GM23338 (cell line): ENCODE measurements at regions not wholly inside any gene's neighbourhood (a gene's known extent, or its start where the extent isn't known, plus 50 kb on each side); places are given as distances from the start of the nearest gene placed in this dataset.
A peak's percentile ranks its signal among the peaks of the same experiment; 100 is the strongest.

ENCODE experiments used
- ATAC-seq: fragments of 200-7000 bp; cut with Tn5 transposase; 3 replicates; pipeline ENCODE4 v1.9.1; 2020
- DNase-seq: peaks from one replicate; pipeline ENCODE4 v3.0.0-alpha.2; 2015; ENCODE audit warnings: low spot score
- H2AFZ ChIP-seq: fragments of 200-600 bp; sonication (generic); 2 replicates; pipeline ENCODE4 v1.8.0; 2016; ENCODE audit warnings: antibody characterized with exemption, mild to moderate bottlenecking, moderate library complexity
- H3F3A ChIP-seq: fragments of 200-600 bp; sonication (generic); replicated peaks from 2 replicates; pipeline ENCODE4 v1.8.0; 2017; ENCODE audit warnings: antibody characterized with exemption, mixed run types, low read depth
- H3K27ac ChIP-seq: fragments of 200-600 bp; sonication (generic); 2 replicates; pipeline ENCODE4 v1.6.1; 2016; ENCODE audit warnings: low read depth
- H3K27me3 ChIP-seq: fragments of 200-600 bp; sonication (generic); 2 replicates; pipeline ENCODE4 v1.8.0; 2016; ENCODE audit warnings: mild to moderate bottlenecking, mixed run types, moderate library complexity; ENCODE audit not compliant: insufficient read depth
- H3K36me3 ChIP-seq: fragments of 200-600 bp; sonication (generic); 2 replicates; pipeline ENCODE4 v1.8.0; 2016; ENCODE audit warnings: mild to moderate bottlenecking; ENCODE audit not compliant: insufficient read depth
- H3K4me1 ChIP-seq: fragments of 200-600 bp; sonication (generic); 2 replicates; pipeline ENCODE4 v1.8.0; 2016; ENCODE audit warnings: mild to moderate bottlenecking, moderate library complexity; ENCODE audit not compliant: insufficient read depth
- H3K4me2 ChIP-seq: fragments of 200-600 bp; sonication (generic); 2 replicates; pipeline ENCODE4 v1.7.1; 2017; ENCODE audit warnings: mixed run types
- H3K4me3 ChIP-seq: fragments of 200-600 bp; sonication (generic); 2 replicates; pipeline ENCODE4 v1.6.1; 2016; ENCODE audit warnings: mixed run types
- H3K79me2 ChIP-seq: fragments of 200-600 bp; sonication (generic); replicated peaks from 2 replicates; pipeline ENCODE4 v1.8.0; 2017; ENCODE audit warnings: mild to moderate bottlenecking; ENCODE audit not compliant: insufficient read depth
- H3K9me2 ChIP-seq: fragments of 200-600 bp; sonication (generic); 2 replicates; pipeline ENCODE4 v1.8.0; 2017; ENCODE audit not compliant: insufficient read depth
- H4K20me1 ChIP-seq: fragments of 200-600 bp; sonication (generic); replicated peaks from 2 replicates; pipeline ENCODE4 v1.8.0; 2017; ENCODE audit warnings: mild to moderate bottlenecking; ENCODE audit not compliant: insufficient read depth
- H3K27ac Mint-ChIP-seq: 2 replicates; pipeline ENCODE4 v1.8.0; 2020; ENCODE audit warnings: inconsistent platforms, mild to moderate bottlenecking, moderate library complexity, mixed read lengths
- H3K27me3 Mint-ChIP-seq: 3 replicates; pipeline ENCODE4 v1.8.0; 2022; ENCODE audit warnings: low read depth, mild to moderate bottlenecking, moderate library complexity, mixed read lengths, inconsistent platforms; ENCODE audit not compliant: insufficient read depth, poor library complexity
- H3K36me3 Mint-ChIP-seq: 3 replicates; pipeline ENCODE4 v1.8.0; 2021; ENCODE audit warnings: low read depth, mild to moderate bottlenecking, inconsistent platforms, moderate library complexity, mixed read lengths
- H3K4me1 Mint-ChIP-seq: 3 replicates; pipeline ENCODE4 v1.8.0; 2020; ENCODE audit warnings: mild to moderate bottlenecking, inconsistent platforms, mixed read lengths
- H3K4me3 Mint-ChIP-seq: 3 replicates; pipeline ENCODE4 v1.8.0; 2021; ENCODE audit warnings: moderate library complexity, mild to moderate bottlenecking, inconsistent platforms, mixed read lengths
- H3K9me3 Mint-ChIP-seq: 3 replicates; pipeline ENCODE4 v1.8.0; 2020; ENCODE audit warnings: moderate library complexity, mild to moderate bottlenecking, inconsistent platforms, mixed read lengths
- EZH2phosphoT487 ChIP-seq: fragments of 200-600 bp; sonication (generic); IDR thresholded peaks from one replicate; pipeline ENCODE4 v1.8.1; 2018; ENCODE audit warnings: antibody characterized with exemption; ENCODE audit not compliant: unreplicated experiment
- NANOG ChIP-seq: IDR thresholded peaks from 2 replicates; pipeline ENCODE4 v1.6.1; 2016; ENCODE audit warnings: antibody characterized with exemption, borderline replicate concordance
- REST ChIP-seq: IDR thresholded peaks from one replicate; pipeline ENCODE4 v1.6.1; 2018; ENCODE audit warnings: antibody characterized with exemption; ENCODE audit not compliant: unreplicated experiment
- STAT1 ChIP-seq: IDR thresholded peaks from one replicate; pipeline ENCODE4 v1.6.1; 2016; ENCODE audit warnings: antibody characterized with exemption; ENCODE audit not compliant: unreplicated experiment
- ZNF462 ChIP-seq: fragments of 250-450 bp; sonication (Bioruptor Pico); IDR thresholded peaks from 2 replicates; pipeline ENCODE4 v1.5.0; 2020; ENCODE audit warnings: mild to moderate bottlenecking, moderate library complexity

- no peak overlapping the region for H3K4me3 Mint-ChIP-seq
- TF ChIP-seq EZH2phosphoT487 (no peak), REST (no peak), ZNF462 (peak; percentile 54; the same call in 1 of the 2 replicates), STAT1 (no peak), NANOG (no peak)
- Histone ChIP-seq H3K27ac (no peak overlapping the region), H3K4me2 (peak overlapping the region; percentile 19), H3K4me1 (peaks cover 26% of the 10 kb centered on the region), H3K4me3 (0 out of 2 replicates have a peak overlapping the region, but pooled peaks have one; percentile 6), H4K20me1 (no peaks in the 10 kb centered on the region), H3K36me3 (no peaks in the 10 kb centered on the region), H2AFZ (no peak overlapping the region), H3F3A (no peaks in the 10 kb centered on the region), H3K27me3 (no peaks in the 10 kb centered on the region), H3K79me2 (no peaks in the 10 kb centered on the region), H3K9me2 (no peaks in the 10 kb centered on the region)
- H3K4me1 Mint-ChIP-seq: peaks cover 27% of the 10 kb centered on the region
- peak overlapping the region; percentile 66 for H3K27ac Mint-ChIP-seq
- H3K9me3 Mint-ChIP-seq: peaks cover 9% of the 10 kb centered on the region; the same call in 1 of the 3 replicates
- peak; percentile 45 for DNase-seq
- H3K36me3 Mint-ChIP-seq: peaks cover 9% of the 10 kb centered on the region; the same call in 2 of the 3 replicates
- ATAC-seq: peak; percentile 91
- no peaks in the 10 kb centered on the region for H3K27me3 Mint-ChIP-seq
These were observed 475.6 kb downstream of the PCDH10 start for GRCh38 chr4:133624744-133625143.
